HL-60 (cell line): ENCODE measurements at regions not wholly inside any gene's neighbourhood (a gene's known extent, or its start where the extent isn't known, plus 50 kb on each side); places are given as distances from the start of the nearest gene placed in this dataset.

ENCODE experiments used
- DNase-seq, 2 experiments: peaks; one replicate each; pipeline ENCODE4 v3.0.0-alpha.2; 2010 to 2020; ENCODE audit warnings: low read depth in 1 of 2, low spot score in 1 of 2
- H3K27ac ChIP-seq: fragments of 250-450 bp; sonication (Bioruptor Pico); replicated peaks from 2 replicates; pipeline ENCODE4 v1.5.1; 2020; ENCODE audit warnings: mild to moderate bottlenecking, moderate library complexity
- H3K27me3 ChIP-seq: fragments of 250-450 bp; sonication (Bioruptor Pico); 2 replicates; pipeline ENCODE4 v1.5.1; 2021; ENCODE audit warnings: mild to moderate bottlenecking, moderate library complexity; ENCODE audit not compliant: insufficient read depth, poor library complexity, severe bottlenecking
- H3K4me3 ChIP-seq: replicated peaks from 2 replicates; pipeline ENCODE4 v1.5.1; 2011; ENCODE audit warnings: mild to moderate bottlenecking, control low read depth, low read length; ENCODE audit not compliant: insufficient read depth
- CTCF ChIP-seq: IDR thresholded peaks from one replicate; pipeline ENCODE4 v1.5.1; 2011; ENCODE audit warnings: low read length, control low read depth, inconsistent platforms; ENCODE audit not compliant: insufficient read depth
- GABPA ChIP-seq: IDR thresholded peaks from 2 replicates; pipeline ENCODE4 v1.6.1; 2012; ENCODE audit warnings: low read depth
- POLR2AphosphoS5 ChIP-seq: IDR thresholded peaks from 2 replicates; pipeline ENCODE4 v1.6.1; 2012; ENCODE audit warnings: low read depth
- REST ChIP-seq: IDR thresholded peaks from 2 replicates; pipeline ENCODE4 v1.6.1; 2012; ENCODE audit warnings: low read depth; ENCODE audit not compliant: insufficient replicate concordance
- SPI1 ChIP-seq: IDR thresholded peaks from 2 replicates; pipeline ENCODE4 v1.6.1; 2012; ENCODE audit warnings: low read depth, mild to moderate bottlenecking, borderline replicate concordance

DNA sequence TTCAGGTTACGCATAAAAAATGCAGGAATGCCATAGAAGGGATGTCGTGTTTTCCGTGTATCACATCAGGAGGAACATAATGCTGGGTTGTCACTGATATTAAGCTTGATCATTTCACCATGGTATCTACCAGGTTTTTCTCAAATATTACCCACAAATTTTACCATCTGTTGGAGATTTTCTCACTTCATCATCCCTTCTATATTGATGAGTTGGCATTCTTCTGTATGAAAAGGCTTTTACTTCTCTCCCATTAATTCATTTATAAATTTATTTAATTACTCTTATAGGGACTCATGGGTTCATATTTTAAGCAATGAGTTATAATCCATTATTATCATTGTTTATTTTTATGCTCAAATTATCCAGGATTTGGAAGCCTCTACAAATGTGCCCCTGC lies 608.2 kb downstream of the EPHA4 start:
- H3K4me3 ChIP-seq = no peak overlapping the region
- H3K27ac ChIP-seq = no peak overlapping the region
- DNase-seq = no peak
- H3K27me3 ChIP-seq = no peaks in the 10 kb centered on the region
- TF ChIP-seq SPI1 = no peak

DNA sequence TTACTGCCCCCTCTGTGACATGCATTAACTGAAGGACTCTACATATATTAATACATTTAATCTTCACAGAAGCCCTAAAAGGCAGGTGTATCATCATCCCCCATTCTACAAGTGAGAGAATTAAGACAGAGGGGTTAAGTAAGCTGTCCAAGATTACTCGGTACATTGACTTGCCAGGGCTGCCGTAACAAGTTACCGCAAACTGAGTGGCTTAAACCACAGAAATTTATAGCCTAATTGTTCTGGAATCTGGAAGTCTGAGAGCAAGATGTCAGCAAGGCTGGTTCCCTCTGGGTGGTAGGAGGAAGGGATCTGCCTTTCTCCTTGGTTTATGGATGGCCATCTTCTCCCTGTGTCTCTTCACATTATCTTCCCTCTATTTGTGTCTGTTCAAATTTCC lies 605.5 kb downstream of the EPHA4 start:
- Histone ChIP-seq H3K27me3 (no peaks in the 10 kb centered on the region), H3K4me3 (no peak overlapping the region), H3K27ac (no peak overlapping the region)
- no peak for DNase-seq
- no peak for TF ChIP-seq GABPA
- TF ChIP-seq CTCF = no peak
- no peak for TF ChIP-seq POLR2AphosphoS5

DNA sequence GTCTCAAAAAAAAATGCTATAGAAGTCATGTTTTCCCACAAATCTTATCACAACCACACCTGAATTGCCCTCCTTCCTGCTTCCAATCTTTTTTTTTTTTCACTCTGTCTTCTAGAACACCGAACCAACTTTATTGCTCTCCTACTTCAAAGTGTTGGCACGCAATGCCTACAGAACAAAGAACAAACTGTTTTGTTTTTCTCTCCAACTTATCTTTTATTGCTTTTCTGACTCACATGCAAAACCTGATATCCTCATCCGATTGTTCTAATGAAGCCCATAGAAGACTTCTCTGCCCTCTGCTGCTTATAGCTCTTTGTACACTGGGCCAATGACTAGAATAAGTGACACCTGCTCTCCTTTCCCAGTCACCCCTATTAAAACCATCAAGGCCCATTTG lies 602.8 kb downstream of the EPHA4 start:
- no peak for TF ChIP-seq GABPA
- no peak for TF ChIP-seq POLR2AphosphoS5
- no peak for TF ChIP-seq SPI1
- no peak for TF ChIP-seq CTCF
- no peak for TF ChIP-seq REST
- Histone ChIP-seq H3K4me3 (no peak overlapping the region), H3K27me3 (no peaks in the 10 kb centered on the region), H3K27ac (no peak overlapping the region)
- no peak for DNase-seq

DNA sequence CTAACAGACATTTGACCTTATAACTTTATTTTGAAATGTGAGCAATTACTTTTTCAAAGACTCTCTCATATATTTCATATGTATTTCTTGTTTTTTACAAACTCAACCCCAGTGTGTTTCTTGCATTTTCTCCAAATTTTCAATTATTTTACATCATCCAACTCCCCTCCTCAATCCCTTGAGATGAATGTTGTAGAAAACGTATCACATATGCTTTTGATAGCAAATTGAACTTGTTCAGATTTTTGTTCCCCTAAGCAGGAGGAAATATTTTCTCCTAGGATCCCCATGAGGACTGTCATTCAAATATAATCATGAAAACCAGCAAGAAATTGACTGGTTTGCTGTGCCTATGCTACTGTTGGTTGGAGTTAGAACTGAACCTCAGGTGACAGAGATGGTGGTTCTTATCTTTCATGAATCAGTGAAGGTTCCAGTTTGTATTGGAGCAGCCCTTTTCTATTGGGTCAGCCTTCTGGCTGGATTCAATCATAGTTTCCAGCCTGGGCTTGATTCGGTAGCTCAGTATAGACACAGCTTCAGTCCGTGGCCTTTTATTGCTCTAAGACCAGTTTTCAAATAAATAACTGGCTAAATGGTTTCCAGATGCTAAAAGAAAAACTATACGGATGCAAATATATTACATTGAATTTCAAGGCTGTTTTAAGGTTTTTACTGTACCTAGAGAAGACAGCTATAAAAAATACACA lies 591.0 kb downstream of the EPHA4 start:
- H3K4me3 ChIP-seq = no peak overlapping the region

More for the DNA sequence above, 591.0 kb downstream of the EPHA4 start:
- no peak overlapping the region for H3K27ac ChIP-seq
- TF ChIP-seq POLR2AphosphoS5 = no peak
- TF ChIP-seq GABPA = no peak
- no peak for TF ChIP-seq CTCF
- no peak for TF ChIP-seq SPI1
- TF ChIP-seq REST = no peak
- DNase-seq = no peak
- no peaks in the 10 kb centered on the region for H3K27me3 ChIP-seq
